ENCODE measurements at regions not wholly inside any gene's neighbourhood (a gene's known extent, or its start where the extent isn't known, plus 50 kb on each side); places are given as distances from the start of the nearest gene placed in this dataset.
A peak's percentile ranks its signal among the peaks of the same experiment; 100 is the strongest.

DNA sequence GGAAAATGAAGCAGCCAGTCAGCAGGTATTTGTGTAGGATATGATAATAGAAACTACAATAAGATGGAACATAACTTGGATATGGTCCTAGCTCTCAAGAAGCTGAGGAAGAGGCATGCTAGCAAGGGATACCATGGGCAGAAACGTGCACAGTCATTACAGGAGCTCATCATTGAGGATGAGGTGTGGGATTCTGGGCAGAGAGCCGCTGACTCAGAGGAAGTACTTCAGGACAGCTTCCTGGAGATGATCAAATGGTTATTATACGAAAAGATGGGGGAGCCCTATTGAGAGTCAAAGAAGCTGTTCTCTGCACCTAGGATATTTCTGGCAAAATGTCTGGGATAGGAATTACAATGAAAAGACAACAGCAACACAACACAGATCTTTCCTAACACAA is 116.0 kb upstream of the PDE5A start:
- no peak overlapping the region for H3K9ac ChIP-seq (ENCODE audit: insufficient read depth in 1 of 2, low read length in 2 of 2)
- no peaks in the 10 kb centered on the region for H3K9me3 ChIP-seq (ENCODE audit: control insufficient read depth in 4 of 4, insufficient read depth in 3 of 4, low read length in 3 of 4)
- H3K36me3 ChIP-seq (ENCODE audit: control insufficient read depth in 4 of 4, insufficient read depth in 4 of 4, low read length in 4 of 4): no peaks in the 10 kb centered on the region
- TF ChIP-seq, protein P1, sequence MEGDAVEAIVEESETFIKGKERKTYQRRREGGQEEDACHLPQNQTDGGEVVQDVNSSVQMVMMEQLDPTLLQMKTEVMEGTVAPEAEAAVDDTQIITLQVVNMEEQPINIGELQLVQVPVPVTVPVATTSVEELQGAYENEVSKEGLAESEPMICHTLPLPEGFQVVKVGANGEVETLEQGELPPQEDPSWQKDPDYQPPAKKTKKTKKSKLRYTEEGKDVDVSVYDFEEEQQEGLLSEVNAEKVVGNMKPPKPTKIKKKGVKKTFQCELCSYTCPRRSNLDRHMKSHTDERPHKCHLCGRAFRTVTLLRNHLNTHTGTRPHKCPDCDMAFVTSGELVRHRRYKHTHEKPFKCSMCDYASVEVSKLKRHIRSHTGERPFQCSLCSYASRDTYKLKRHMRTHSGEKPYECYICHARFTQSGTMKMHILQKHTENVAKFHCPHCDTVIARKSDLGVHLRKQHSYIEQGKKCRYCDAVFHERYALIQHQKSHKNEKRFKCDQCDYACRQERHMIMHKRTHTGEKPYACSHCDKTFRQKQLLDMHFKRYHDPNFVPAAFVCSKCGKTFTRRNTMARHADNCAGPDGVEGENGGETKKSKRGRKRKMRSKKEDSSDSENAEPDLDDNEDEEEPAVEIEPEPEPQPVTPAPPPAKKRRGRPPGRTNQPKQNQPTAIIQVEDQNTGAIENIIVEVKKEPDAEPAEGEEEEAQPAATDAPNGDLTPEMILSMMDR (IDR thresholded peaks at IDR 0.05; ENCODE audit: control extremely low read depth, extremely low read depth): no peak
- DNase-seq: no peak
- H3K27me3 ChIP-seq (ENCODE audit: control insufficient read depth in 3 of 3, insufficient read depth in 3 of 3, low read length in 2 of 3): no peaks in the 10 kb centered on the region
- 69% methylated on average over 3 of the region's 3 CpGs for WGBS, 2 donors
- H3K4me1 ChIP-seq (ENCODE audit: control insufficient read depth in 5 of 5, insufficient read depth in 5 of 5, low read length in 5 of 5): peaks cover 0 to 3% (median 0%) of the 10 kb centered on the region in 5 donors
- no peak overlapping the region for H3K4me3 ChIP-seq
- no peak overlapping the region for H3K27ac ChIP-seq (ENCODE audit: low read depth in 1 of 2, low read length in 1 of 2)
- ATAC-seq (ENCODE audit: insufficient read depth, low FRiP score): no peak

- no peak overlapping the region for H3K9ac ChIP-seq (ENCODE audit: insufficient read depth in 1 of 2, low read length in 2 of 2)
- H3K27me3 ChIP-seq (ENCODE audit: control insufficient read depth in 3 of 3, insufficient read depth in 3 of 3, low read length in 2 of 3): no peaks in the 10 kb centered on the region
- H3K9me3 ChIP-seq (ENCODE audit: control insufficient read depth in 4 of 4, insufficient read depth in 3 of 4, low read length in 3 of 4): no peaks in the 10 kb centered on the region
- H3K4me3 ChIP-seq: no peak overlapping the region
- H3K27ac ChIP-seq (ENCODE audit: low read depth in 1 of 2, low read length in 1 of 2): no peak overlapping the region
- peaks cover 0 to 8% (median 0%) of the 10 kb centered on the region in 5 donors for H3K4me1 ChIP-seq (ENCODE audit: control insufficient read depth in 5 of 5, insufficient read depth in 5 of 5, low read length in 5 of 5)
- 68 to 69% methylated on average over 2 of the region's 2 CpGs for WGBS, 2 donors
- H3K36me3 ChIP-seq (ENCODE audit: control insufficient read depth in 4 of 4, insufficient read depth in 4 of 4, low read length in 4 of 4): no peaks in the 10 kb centered on the region
- DNase-seq (no peak), ATAC-seq (ENCODE audit: insufficient read depth, low FRiP score) (no peak)
- TF ChIP-seq, protein P1 (IDR thresholded peaks at IDR 0.05; ENCODE audit: control extremely low read depth, extremely low read depth): no peak
Measured at GRCh38 chr4:119743644-119744043, 115.0 kb upstream of the PDE5A start.

- Histone ChIP-seq H3K27ac (ENCODE audit: low read depth in 1 of 2, low read length in 1 of 2) (no peak overlapping the region), H3K9ac (ENCODE audit: insufficient read depth in 1 of 2, low read length in 2 of 2) (no peak overlapping the region), H3K27me3 (ENCODE audit: control insufficient read depth in 3 of 3, insufficient read depth in 3 of 3, low read length in 2 of 3) (no peaks in the 10 kb centered on the region), H3K36me3 (ENCODE audit: control insufficient read depth in 4 of 4, insufficient read depth in 4 of 4, low read length in 4 of 4) (no peaks in the 10 kb centered on the region), H3K4me1 (ENCODE audit: control insufficient read depth in 5 of 5, insufficient read depth in 5 of 5, low read length in 5 of 5) (peaks cover 0 to 16% (median 3%) of the 10 kb centered on the region in 5 donors), H3K4me3 (no peak overlapping the region), H3K9me3 (ENCODE audit: control insufficient read depth in 4 of 4, insufficient read depth in 3 of 4, low read length in 3 of 4) (no peaks in the 10 kb centered on the region)
- ATAC-seq (ENCODE audit: insufficient read depth, low FRiP score) (no peak), DNase-seq (peak in 1 of 3 donors; percentile 25)
- TF ChIP-seq, protein P1 (IDR thresholded peaks at IDR 0.05; ENCODE audit: control extremely low read depth, extremely low read depth): no peak
- WGBS, 2 donors: 73 to 84% methylated on average over 4 of the region's 4 CpGs
Measured at GRCh38 chr4:119739796-119740195, 111.2 kb upstream of the PDE5A start.

GRCh38 chr4:119738901-119739300 is 110.3 kb upstream of the PDE5A start:
- Histone ChIP-seq H3K36me3 (ENCODE audit: control insufficient read depth in 4 of 4, insufficient read depth in 4 of 4, low read length in 4 of 4) (no peaks in the 10 kb centered on the region), H3K9me3 (ENCODE audit: control insufficient read depth in 4 of 4, insufficient read depth in 3 of 4, low read length in 3 of 4) (no peaks in the 10 kb centered on the region), H3K4me1 (ENCODE audit: control insufficient read depth in 5 of 5, insufficient read depth in 5 of 5, low read length in 5 of 5) (peaks cover 0 to 22% (median 5%) of the 10 kb centered on the region in 5 donors), H3K27ac (ENCODE audit: low read depth in 1 of 2, low read length in 1 of 2) (no peak overlapping the region), H3K9ac (ENCODE audit: insufficient read depth in 1 of 2, low read length in 2 of 2) (no peak overlapping the region), H3K4me3 (no peak overlapping the region), H3K27me3 (ENCODE audit: control insufficient read depth in 3 of 3, insufficient read depth in 3 of 3, low read length in 2 of 3) (no peaks in the 10 kb centered on the region)
- 72 to 96% methylated on average over 2 of the region's 2 CpGs for WGBS, 2 donors
- no peak for DNase-seq
- ATAC-seq (ENCODE audit: insufficient read depth, low FRiP score): no peak
- TF ChIP-seq, protein P1 (IDR thresholded peaks at IDR 0.05; ENCODE audit: control extremely low read depth, extremely low read depth): no peak
